ENCODE measurements at regions not wholly inside any gene's neighbourhood (a gene's known extent, or its start where the extent isn't known, plus 50 kb on each side); places are given as distances from the start of the nearest gene placed in this dataset.
"Not testable (repeated sequence)": the region's sequence is repeated elsewhere in the genome, so short reads cannot be mapped to it uniquely, and the experiment has no call there.

DNA sequence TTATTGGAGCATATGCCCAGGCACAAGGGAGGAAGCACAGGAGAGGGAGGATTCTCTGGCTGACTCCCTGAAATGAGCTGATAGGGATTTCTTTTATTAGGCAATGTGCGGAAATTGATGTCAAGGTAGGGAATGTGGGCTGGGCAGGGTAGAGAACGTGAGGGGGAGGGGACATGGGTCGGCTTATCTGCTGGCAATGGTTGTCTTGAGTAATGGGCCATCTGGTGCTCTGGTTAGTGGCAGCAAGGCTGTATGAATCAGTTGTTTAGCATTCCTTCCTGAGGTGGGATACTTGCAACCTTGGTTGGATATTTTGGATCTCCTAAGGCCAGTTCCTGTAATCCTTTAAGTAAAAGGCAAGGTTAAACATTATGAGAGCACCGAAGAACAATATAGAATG is 80.5 kb upstream of the ADORA2B start:
- DNase-seq, result not testable (repeated sequence)

DNA sequence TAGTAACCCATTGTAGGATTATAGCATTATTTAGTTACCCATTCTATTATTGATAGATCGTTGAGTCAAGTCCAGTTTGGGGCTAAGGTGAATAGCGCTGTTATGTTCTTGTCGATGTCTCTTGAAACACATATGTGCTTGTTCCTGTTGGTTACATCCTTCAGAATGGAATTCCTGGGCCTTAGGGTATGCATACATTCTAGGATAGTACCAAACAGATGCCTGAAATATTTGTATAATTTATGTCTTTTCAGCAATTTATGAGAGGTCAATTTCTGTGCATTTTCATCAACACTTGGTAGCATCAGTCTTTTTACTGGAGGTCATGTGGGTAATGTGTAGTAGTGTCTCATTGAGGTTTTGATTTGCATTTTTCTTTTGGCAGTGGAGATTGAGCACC is 78.9 kb upstream of the ADORA2B start:
- not testable (repeated sequence) for DNase-seq

GRCh38 chr17:15867331-15867730 is 77.6 kb upstream of the ADORA2B start:
- not testable (repeated sequence) for DNase-seq

- DNase-seq, result not testable (repeated sequence)
Observed at GRCh38 chr17:15869868-15870267, 75.1 kb upstream of the ADORA2B start.

- DNase-seq, result not testable (repeated sequence)
Observed at GRCh38 chr17:15872677-15873076, 72.3 kb upstream of the ADORA2B start.

- not testable (repeated sequence) for DNase-seq
Observed at GRCh38 chr17:15877882-15878500, 66.9 kb upstream of the ADORA2B start.

DNA sequence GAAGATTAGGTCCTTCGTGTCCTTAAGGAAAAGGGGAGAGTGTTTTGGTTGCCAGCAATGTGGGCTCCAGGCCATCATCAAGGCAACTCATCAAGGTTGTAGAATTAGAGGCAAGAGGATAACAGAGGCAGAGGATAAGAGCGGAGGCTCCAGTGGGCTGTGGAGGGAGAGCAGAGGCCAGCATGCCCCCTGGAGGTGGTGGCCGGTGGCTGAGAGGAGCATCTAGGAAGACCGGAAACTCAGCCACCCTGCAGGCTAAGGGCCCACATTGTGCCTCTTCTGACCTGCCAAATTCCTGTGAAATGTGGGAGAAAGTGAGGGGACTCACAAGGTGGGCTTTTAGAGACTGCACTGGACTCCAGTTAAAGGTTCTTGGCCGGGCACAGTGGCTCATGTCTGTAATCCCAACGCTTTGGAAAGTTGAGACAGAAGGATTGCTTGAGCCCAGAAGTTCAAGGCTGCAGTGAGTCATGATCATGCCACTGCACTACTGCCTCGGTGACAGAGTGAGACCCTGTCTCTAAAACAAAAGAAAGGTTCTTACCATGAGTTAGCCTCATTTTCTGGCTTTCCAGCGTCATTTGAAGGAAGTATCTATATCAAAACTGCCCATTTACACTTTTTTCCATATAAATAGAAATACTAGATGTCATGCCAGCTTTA is 62.7 kb upstream of the ADORA2B start:
- DNase-seq, result no peak

- DNase-seq, result no peak
Observed at GRCh38 chr17:15882777-15883176, 62.2 kb upstream of the ADORA2B start.

DNA sequence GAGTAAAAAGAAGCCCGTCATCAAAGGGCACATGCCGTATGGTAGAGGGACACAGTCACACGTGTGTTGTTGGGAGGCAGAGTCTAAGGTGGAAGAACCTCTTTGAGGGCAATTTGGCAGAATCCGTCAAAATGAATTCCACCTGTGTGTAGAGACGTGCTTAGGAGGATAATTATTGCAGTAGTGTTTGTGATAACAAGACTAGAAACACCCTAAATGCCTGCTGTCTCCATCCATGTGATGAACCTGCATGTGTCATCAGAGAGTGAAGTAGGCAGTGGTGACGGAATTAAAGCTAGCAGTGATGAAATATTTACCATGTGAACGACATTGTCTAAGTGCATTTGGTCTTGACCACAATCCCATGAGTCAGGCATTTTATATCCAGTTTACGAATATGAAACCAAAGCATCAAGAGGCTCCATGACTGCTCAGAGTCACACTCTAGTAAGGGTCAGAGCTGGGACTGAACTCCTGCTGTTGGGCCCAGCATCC is 61.3 kb upstream of the ADORA2B start:
- no peak for DNase-seq

DNA sequence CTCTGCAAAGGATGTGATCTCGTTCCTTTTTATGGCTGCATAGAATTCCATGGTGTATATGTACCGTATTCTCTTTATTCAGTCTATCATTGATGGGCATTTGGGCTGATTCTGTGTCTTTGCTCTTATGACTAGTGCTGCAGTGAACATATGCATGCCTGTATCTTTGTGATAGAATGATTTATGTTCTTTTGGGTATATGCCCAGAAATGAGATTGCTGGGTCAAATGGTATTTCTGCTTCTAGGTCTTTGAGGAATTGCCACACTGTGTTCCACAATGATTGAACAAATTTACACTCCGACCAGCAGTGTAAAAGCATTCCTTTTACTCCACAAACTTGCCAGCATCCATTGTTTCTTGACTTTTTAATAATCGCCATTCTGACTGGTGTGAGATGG is 60.2 kb upstream of the ADORA2B start:
- no peak for DNase-seq

- no peak for DNase-seq
Observed at GRCh38 chr17:15885770-15886169, 59.2 kb upstream of the ADORA2B start.

GRCh38 chr17:15886221-15886620 is 58.7 kb upstream of the ADORA2B start:
- no peak for DNase-seq

DNA sequence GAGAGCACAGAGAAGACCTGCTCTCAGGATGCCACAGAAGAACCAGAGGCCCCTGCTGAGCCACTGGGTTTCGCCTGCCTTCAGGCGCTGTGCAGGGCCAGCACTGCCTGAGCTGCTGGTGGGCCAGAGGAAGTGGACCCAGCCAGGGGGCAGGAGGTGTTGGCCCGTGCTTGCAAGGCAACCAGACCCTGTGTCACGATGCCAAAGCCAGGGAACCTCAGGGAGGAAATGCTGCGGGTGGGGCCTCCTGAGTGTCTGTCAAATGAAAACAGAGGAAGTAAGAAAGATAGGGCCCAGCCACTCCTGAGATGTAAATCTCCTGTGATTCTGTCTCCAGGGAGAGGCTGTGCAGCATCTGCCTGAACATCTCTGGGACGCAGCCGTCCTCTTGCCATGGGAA is 58.1 kb upstream of the ADORA2B start:
- DNase-seq, result no peak

GRCh38 chr17:15888436-15888835 is 56.5 kb upstream of the ADORA2B start:
- DNase-seq, result no peak

DNA sequence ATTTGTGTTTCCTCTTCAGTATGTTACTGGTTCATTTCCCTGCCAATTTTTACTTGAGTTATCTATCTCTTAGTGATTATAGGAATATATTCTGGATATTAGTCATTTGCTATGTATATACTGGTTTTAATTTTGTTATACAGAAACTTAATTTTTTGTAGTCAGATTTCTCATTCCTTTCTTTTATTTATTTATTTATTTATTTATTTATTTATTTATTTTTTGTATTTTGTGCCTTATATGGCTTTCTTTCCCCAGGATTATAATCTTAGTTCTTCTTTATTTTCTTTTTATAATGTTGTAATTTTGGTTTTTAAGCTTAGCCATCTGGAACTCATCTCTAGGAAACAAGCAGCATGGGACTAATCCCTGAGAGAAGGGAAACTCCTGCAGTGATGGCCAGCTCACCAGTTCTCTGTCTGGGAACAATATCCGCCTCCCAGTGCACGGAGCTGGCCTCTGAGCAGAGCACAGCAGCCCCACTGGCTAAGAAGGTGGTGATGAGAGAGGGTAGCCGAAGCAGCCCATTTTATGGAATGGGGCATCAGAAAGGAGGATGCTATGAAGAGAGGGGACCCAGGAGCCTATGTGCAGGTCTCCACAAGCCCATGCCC is 54.5 kb upstream of the ADORA2B start:
- no peak for DNase-seq

DNA sequence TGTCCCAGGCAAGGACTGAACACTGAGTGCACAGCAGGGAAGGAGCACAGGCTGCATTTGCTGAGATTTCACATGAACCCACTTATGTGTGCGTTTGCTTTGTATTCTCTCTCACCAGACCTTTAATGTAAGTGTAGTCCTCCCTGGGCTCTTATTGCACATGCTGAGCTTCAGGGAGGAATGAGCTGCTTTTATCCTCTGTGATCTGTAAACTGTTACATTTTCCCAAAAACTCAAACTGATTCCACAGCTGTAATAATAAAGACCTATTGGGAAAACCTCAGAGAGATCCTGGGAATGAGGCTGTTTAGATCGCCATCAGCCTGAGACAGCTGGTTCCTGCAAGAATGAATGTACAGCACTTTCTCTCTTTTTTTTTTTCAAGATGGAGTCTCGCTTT is 53.6 kb upstream of the ADORA2B start:
- no peak for DNase-seq

DNA sequence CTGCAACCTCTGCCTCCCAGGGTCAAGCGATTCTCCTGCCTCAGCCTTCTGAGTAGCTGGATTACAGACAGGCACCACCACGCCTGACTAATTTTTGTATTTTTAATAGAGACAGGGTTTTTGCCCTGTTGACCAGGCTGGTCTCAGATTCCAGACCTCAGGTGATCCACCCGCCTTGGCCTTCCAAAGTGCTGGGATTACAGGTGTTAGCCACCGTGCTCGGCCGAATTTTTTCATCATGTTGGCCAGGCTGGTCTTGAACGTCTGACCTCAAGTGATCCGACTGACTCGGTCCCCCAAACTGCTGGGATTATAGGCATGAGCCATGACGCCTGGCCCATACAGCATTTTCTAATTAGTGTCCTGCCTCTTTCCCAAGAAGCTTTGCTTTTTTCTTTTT is 52.7 kb upstream of the ADORA2B start:
- DNase-seq, result no peak

DNA sequence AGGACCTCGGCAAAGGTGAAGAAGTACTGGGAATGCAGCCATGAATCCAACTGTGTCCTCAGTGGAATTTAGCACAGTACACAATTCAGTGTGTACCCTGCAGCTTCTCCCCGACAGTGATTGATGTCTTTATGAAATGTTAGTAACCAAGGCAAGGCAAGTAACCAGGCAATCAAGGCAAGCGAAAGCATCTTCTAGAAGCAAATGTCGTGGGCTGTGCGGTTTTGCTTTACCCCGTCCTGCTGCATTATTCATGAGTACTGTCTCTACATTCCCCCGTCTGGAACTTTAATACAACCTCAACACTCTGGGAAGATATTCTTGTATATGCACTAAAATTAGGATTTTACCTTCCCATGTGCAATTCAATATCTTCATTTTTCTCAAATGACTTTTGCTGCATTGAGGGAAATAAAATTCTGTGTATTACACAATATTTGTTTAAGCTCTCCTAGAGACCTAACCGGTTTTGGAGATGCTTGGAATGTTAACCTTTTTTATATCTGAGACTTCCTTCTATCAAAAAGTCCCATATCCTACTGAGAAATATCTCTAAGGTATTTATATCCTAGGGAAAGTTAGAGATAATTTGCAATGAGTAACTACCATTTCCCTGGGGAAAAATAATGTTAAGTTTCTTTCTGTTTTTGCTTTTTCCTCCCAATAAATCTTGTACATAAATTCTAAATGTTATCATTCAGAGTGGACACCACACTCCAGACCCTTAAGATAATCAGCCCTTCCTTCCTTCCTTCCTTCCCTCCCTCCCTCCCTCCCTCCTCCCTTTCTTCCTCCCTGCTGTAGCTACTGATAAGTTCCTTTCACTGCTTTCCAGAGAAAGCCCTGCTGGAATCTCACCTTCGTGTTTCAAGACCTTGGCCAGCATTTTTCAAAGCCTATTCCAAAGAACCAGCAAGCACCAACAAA is 51.9 kb upstream of the ADORA2B start:
- no peak for DNase-seq

- DNase-seq, result no peak
Observed at GRCh38 chr17:15893658-15894024, 51.3 kb upstream of the ADORA2B start.

DNA sequence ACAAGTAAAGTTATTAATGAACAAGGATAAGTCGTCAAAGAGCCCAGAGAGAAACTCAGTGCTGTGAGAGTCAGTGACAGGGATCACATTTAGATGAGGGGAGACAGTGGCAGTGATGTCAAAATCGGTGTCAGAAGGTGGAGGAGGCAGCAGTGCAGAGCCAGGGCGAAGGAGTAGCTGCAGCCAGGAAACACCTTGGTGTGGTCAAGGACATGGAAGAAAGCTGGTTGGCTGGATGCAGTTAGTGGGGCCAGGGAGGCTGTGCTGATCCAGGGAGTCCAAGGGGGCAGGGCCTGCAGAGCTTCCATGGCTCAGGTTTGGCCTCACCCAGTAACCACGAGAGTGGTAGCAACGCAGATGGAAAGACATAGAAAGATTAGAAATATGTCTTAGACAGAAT is 50.7 kb upstream of the ADORA2B start:
- no peak for DNase-seq

DNA sequence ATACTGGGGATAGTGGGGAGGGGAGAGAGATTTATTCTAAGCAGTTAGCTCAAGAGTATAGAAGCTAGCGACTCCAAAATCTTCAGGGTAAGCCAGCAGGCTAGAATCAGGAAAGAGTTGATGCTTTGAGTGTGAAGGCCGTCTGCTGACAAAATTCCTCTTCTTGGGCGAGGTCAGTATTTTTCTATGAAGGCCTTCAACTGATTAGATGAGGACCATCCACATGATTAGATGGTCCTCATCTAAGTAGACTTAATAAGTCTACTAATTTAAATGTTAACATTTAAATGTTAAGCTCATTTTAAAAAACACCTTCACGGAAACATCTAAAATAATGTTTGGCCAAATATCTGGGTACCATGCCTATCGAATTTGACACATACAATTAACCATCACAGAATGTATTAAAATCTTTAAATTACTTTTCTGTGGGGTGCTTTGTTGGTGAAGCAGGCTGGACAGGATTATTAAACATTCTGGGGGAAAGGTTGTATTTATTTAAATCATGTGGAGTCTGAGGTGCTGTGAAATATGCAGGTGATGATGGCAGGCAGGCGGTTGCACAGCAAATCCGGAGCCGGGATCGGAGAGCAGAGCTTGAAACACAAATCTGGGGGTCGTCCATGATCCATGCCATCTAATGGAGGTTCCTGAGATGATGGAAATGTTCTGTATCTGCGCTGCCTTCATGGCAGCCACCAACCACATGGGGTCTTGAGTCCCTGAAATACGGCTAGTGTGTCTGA is 49.8 kb upstream of the ADORA2B start:
- no peak for DNase-seq
